Tibial nerve (tissue), 4 donors: ENCODE measurements at regions not wholly inside any gene's neighbourhood (a gene's known extent, or its start where the extent isn't known, plus 50 kb on each side); places are given as distances from the start of the nearest gene placed in this dataset.

Experiments used
- DNase-seq, 2 donors: peaks; one replicate each; pipeline ENCODE4 v3.0.0-alpha.2; 2019; ENCODE audit warnings: low spot score in 2 of 2
- H3K27ac ChIP-seq, 4 donors: fragments of 200-600 bp; sonication (generic) in 3 of 4; one replicate each; pipeline ENCODE4 v1.5.1; 2017 to 2019; ENCODE audit warnings: mild to moderate bottlenecking in 1 of 4
- H3K27me3 ChIP-seq, 2 donors: fragments of 200-600 bp; sonication (generic) in 1 of 2; one replicate each; pipeline versions ENCODE4 v1.5.1 to v1.6.0; 2017 to 2019
- H3K36me3 ChIP-seq, 3 donors: fragments of 200-600 bp; sonication (generic); one replicate each; pipeline ENCODE4 v1.5.1; 2018 to 2019
- H3K4me1 ChIP-seq, 4 donors: fragments of 200-600 bp; sonication (generic) in 3 of 4; one replicate each; pipeline ENCODE4 v1.5.1; 2017 to 2019
- H3K4me3 ChIP-seq, 4 donors: fragments of 200-600 bp; sonication (generic) in 3 of 4; one replicate each; pipeline ENCODE4 v1.5.1; 2017 to 2019; ENCODE audit warnings: mild to moderate bottlenecking in 1 of 4, moderate library complexity in 1 of 4
- H3K9me3 ChIP-seq, 4 donors: fragments of 200-600 bp; sonication (generic) in 3 of 4; one replicate each; pipeline ENCODE4 v1.5.1; 2017 to 2019
- EP300 ChIP-seq, 2 donors: sonication (generic); formaldehyde crosslinking; IDR thresholded peaks; one replicate each; pipeline ENCODE4 v1.6.1; 2017; ENCODE audit warnings: antibody characterized with exemption in 2 of 2, mild to moderate bottlenecking in 1 of 2
- POLR2A ChIP-seq, 2 donors: fragments of 450-650 bp; IDR thresholded peaks; one replicate each; pipeline ENCODE4 v1.6.1; 2017; ENCODE audit warnings: antibody characterized with exemption in 2 of 2, mild to moderate bottlenecking in 2 of 2, moderate library complexity in 2 of 2
- WGBS, 2 donors: methylation state at CpG; one replicate each; pipeline ENCODE4 v1.1.5; 2018; 5-methylcytosine and 5-hydroxymethylcytosine counted together
- TF ChIP-seq, protein P1 (sequence below), 5 experiments: fragments of 200-600 bp in 3 of 5; fragments of 450-650 bp in 2 of 5; sonication (generic) in 3 of 5; IDR thresholded peaks; one replicate each; pipeline ENCODE4 v1.5.1; 2016 to 2019; ENCODE audit warnings: antibody characterized with exemption in 5 of 5, mild to moderate bottlenecking in 3 of 5, moderate library complexity in 2 of 5

DNA sequence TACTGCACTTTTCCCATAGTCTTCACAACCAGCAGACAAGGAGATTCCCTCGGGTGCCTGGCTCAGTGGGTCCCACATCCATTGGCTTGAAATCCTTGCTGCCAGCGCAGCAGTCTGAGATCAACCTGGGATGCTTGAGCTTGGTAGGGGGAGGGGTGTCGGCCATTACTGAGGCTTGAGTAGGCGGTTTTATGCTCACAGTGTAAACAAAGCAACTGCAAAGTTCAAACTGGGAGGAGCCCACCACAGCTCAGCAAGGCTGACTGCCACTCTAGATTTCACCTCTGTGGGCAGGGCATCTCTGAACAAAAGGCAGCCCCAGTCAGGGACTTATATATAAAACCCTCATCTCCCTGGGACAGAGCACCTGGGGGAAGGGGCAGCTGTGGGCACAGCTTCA lies 512.3 kb upstream of the MPDZ start:
- peaks cover 0 to 14% (median 5%) of the 10 kb centered on the region in 4 donors for H3K4me1 ChIP-seq
- no peak for DNase-seq
- TF ChIP-seq, protein P1, sequence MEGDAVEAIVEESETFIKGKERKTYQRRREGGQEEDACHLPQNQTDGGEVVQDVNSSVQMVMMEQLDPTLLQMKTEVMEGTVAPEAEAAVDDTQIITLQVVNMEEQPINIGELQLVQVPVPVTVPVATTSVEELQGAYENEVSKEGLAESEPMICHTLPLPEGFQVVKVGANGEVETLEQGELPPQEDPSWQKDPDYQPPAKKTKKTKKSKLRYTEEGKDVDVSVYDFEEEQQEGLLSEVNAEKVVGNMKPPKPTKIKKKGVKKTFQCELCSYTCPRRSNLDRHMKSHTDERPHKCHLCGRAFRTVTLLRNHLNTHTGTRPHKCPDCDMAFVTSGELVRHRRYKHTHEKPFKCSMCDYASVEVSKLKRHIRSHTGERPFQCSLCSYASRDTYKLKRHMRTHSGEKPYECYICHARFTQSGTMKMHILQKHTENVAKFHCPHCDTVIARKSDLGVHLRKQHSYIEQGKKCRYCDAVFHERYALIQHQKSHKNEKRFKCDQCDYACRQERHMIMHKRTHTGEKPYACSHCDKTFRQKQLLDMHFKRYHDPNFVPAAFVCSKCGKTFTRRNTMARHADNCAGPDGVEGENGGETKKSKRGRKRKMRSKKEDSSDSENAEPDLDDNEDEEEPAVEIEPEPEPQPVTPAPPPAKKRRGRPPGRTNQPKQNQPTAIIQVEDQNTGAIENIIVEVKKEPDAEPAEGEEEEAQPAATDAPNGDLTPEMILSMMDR (IDR thresholded peaks at IDR 0.05) = no peak
- no peak for TF ChIP-seq POLR2A (IDR thresholded peaks at IDR 0.05)
- TF ChIP-seq EP300 (IDR thresholded peaks at IDR 0.05) = no peak
- H3K27me3 ChIP-seq = no peaks in the 10 kb centered on the region
- no peak overlapping the region for H3K27ac ChIP-seq
- 73 to 87% methylated on average over 4 of the region's 4 CpGs for WGBS, 2 donors
- peaks cover 0 to 6% (median 0%) of the 10 kb centered on the region in 4 donors for H3K9me3 ChIP-seq
- no peaks in the 10 kb centered on the region for H3K36me3 ChIP-seq
- no peak overlapping the region for H3K4me3 ChIP-seq

DNA sequence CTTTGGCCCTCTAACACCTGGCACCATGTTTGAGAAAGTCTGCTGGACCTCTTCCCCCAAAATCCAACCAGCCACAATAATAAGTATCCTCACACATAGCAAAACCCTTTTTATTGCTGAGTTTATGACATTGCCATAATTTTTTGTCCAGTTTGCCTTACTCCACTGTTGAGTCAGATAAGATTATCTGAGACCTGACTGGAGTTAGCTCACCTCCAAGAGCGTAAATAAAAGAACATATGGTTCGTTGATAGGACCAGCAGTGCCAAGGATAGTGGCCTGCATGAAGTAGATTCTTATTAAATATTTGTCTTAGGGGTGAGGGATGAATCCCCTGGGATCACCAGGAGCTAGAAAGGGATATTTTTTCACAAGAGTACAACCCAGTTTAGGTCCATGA lies 510.6 kb upstream of the MPDZ start:
- H3K4me3 ChIP-seq = no peak overlapping the region
- H3K4me1 ChIP-seq = peaks cover 0 to 24% (median 8%) of the 10 kb centered on the region in 4 donors
- DNase-seq = no peak
- TF ChIP-seq POLR2A (IDR thresholded peaks at IDR 0.05) (no peak), EP300 (IDR thresholded peaks at IDR 0.05) (no peak)
- TF ChIP-seq, protein P1 (IDR thresholded peaks at IDR 0.05) = no peak
- 80 to 91% methylated on average over 2 of the region's 2 CpGs for WGBS, 2 donors
- H3K9me3 ChIP-seq = peaks cover 0 to 6% (median 0%) of the 10 kb centered on the region in 4 donors
- no peak overlapping the region for H3K27ac ChIP-seq
- H3K27me3 ChIP-seq = no peaks in the 10 kb centered on the region
- H3K36me3 ChIP-seq = no peaks in the 10 kb centered on the region

DNA sequence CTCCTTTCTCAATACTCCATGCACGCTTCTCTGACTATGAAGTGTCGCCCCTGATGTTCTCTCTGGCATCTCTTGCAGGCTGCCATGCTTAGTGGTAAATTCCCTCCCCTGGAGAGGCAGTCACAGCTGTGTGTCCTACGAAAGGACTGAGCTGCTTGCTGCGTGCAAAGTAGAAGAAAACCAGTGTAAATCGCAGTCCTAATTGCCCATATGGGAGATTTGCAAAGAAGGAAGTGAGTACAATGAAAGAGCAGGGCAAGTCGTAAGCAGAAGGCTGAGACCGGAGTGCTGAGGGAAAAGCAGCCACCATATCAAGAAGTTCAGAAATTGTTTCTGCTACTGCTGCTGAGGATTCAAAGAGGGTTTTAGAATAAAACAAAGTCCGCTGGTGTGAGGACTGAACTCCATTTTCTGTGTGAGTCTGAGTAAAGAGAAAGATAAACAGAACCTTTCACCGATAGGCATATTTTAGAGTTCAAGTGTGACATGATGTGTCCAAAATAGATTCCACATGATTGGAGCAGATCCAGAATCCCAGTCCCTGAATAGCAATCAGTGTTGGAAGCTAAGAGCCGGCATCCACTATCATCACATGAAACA lies 507.8 kb upstream of the MPDZ start:
- TF ChIP-seq POLR2A (IDR thresholded peaks at IDR 0.05) = no peak
- TF ChIP-seq, protein P1 (IDR thresholded peaks at IDR 0.05) = no peak
- TF ChIP-seq EP300 (IDR thresholded peaks at IDR 0.05) = peak in 1 of 2 donors; percentile 33
- Histone ChIP-seq H3K4me1 (peaks cover 0 to 24% (median 8%) of the 10 kb centered on the region in 4 donors), H3K4me3 (peak overlapping the region in 2 of 4 donors; percentile 14 to 23), H3K36me3 (no peaks in the 10 kb centered on the region), H3K27ac (peak overlapping the region; percentile 7 to 83 (median 45)), H3K9me3 (no peaks in the 10 kb centered on the region), H3K27me3 (no peaks in the 10 kb centered on the region)
- 14 to 24% methylated on average over 10 of the region's 10 CpGs for WGBS, 2 donors
- DNase-seq = peak in 1 of 2 donors; percentile 60

DNA sequence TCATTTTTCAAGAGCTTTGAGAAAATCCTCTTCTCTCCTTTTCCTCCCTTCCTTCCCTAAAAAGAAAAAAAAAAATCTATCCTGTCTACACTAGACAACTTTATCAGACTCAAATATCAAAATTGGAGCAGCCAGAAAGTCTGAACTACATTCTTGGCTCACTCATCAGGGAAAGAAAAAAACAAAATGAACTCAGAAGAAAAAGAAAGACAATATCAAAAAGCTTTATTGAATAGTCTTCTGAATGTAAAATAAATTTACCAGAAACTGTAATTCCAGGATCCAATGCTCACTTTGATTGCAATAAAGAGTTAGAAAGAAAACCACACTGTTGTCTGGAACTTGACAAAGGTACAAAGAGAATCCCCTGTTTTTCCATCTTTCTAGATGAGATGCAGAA lies 507.2 kb upstream of the MPDZ start:
- DNase-seq = no peak
- no peaks in the 10 kb centered on the region for H3K9me3 ChIP-seq
- TF ChIP-seq, protein P1 (IDR thresholded peaks at IDR 0.05) = no peak
- TF ChIP-seq EP300 (IDR thresholded peaks at IDR 0.05) (no peak), POLR2A (IDR thresholded peaks at IDR 0.05) (no peak)
- H3K36me3 ChIP-seq = no peaks in the 10 kb centered on the region
- H3K27ac ChIP-seq = peak overlapping the region in 3 of 4 donors; percentile 13 to 83 (median 77)
- no peak overlapping the region for H3K4me3 ChIP-seq
- H3K27me3 ChIP-seq = no peaks in the 10 kb centered on the region
- peaks cover 0 to 24% (median 8%) of the 10 kb centered on the region in 4 donors for H3K4me1 ChIP-seq

DNA sequence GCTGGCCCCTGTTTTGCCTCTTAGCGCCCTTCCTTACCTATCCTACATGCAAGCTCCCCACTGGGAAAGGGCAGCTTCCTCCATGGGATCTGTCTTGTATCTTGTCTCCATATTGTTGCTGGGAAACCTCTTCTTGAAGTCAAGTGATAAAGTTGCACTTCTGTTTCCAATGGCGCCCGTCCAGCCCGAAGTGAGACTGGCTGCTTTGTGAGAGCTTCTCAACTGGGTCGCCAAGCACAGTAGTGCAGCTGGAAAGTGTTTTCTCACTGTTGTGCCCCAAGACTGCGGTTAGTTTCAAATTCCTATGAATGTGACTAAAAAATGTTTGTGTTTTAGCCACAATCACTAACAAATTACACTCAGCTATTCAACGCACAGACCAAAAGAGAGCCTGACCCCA lies 506.6 kb upstream of the MPDZ start:
- Histone ChIP-seq H3K4me3 (no peak overlapping the region), H3K4me1 (peaks cover 0 to 24% (median 8%) of the 10 kb centered on the region in 4 donors), H3K27me3 (no peaks in the 10 kb centered on the region), H3K9me3 (no peaks in the 10 kb centered on the region), H3K27ac (peak overlapping the region in 2 of 4 donors; percentile 31 to 62), H3K36me3 (no peaks in the 10 kb centered on the region)
- 70 to 72% methylated on average over 7 of the region's 7 CpGs for WGBS, 2 donors
- DNase-seq = peak; percentile 59 to 66
- TF ChIP-seq, protein P1 (IDR thresholded peaks at IDR 0.05) = no peak
- TF ChIP-seq POLR2A (IDR thresholded peaks at IDR 0.05) (no peak), EP300 (IDR thresholded peaks at IDR 0.05) (no peak)
